Tibial nerve (tissue), 4 donors: ENCODE measurements at regions not wholly inside any gene's neighbourhood (a gene's known extent, or its start where the extent isn't known, plus 50 kb on each side); places are given as distances from the start of the nearest gene placed in this dataset.

Source experiments
- DNase-seq, 2 donors: peaks; one replicate each; pipeline ENCODE4 v3.0.0-alpha.2; 2019; ENCODE audit warnings: low spot score in 2 of 2
- H3K27ac ChIP-seq, 4 donors: fragments of 200-600 bp; sonication (generic) in 3 of 4; one replicate each; pipeline ENCODE4 v1.5.1; 2017 to 2019; ENCODE audit warnings: mild to moderate bottlenecking in 1 of 4
- H3K27me3 ChIP-seq, 2 donors: fragments of 200-600 bp; sonication (generic) in 1 of 2; one replicate each; pipeline versions ENCODE4 v1.5.1 to v1.6.0; 2017 to 2019
- H3K36me3 ChIP-seq, 3 donors: fragments of 200-600 bp; sonication (generic); one replicate each; pipeline ENCODE4 v1.5.1; 2018 to 2019
- H3K4me1 ChIP-seq, 4 donors: fragments of 200-600 bp; sonication (generic) in 3 of 4; one replicate each; pipeline ENCODE4 v1.5.1; 2017 to 2019
- H3K4me3 ChIP-seq, 4 donors: fragments of 200-600 bp; sonication (generic) in 3 of 4; one replicate each; pipeline ENCODE4 v1.5.1; 2017 to 2019; ENCODE audit warnings: mild to moderate bottlenecking in 1 of 4, moderate library complexity in 1 of 4
- H3K9me3 ChIP-seq, 4 donors: fragments of 200-600 bp; sonication (generic) in 3 of 4; one replicate each; pipeline ENCODE4 v1.5.1; 2017 to 2019
- CTCF ChIP-seq, 5 experiments: fragments of 200-600 bp in 3 of 5; fragments of 450-650 bp in 2 of 5; sonication (generic) in 3 of 5; IDR thresholded peaks; one replicate each; pipeline ENCODE4 v1.5.1; 2016 to 2019; ENCODE audit warnings: antibody characterized with exemption in 5 of 5, mild to moderate bottlenecking in 3 of 5, moderate library complexity in 2 of 5
- EP300 ChIP-seq, 2 donors: sonication (generic); formaldehyde crosslinking; IDR thresholded peaks; one replicate each; pipeline ENCODE4 v1.6.1; 2017; ENCODE audit warnings: antibody characterized with exemption in 2 of 2, mild to moderate bottlenecking in 1 of 2
- POLR2A ChIP-seq, 2 donors: fragments of 450-650 bp; IDR thresholded peaks; one replicate each; pipeline ENCODE4 v1.6.1; 2017; ENCODE audit warnings: antibody characterized with exemption in 2 of 2, mild to moderate bottlenecking in 2 of 2, moderate library complexity in 2 of 2
- WGBS, 2 donors: methylation state at CpG; one replicate each; pipeline ENCODE4 v1.1.5; 2018; 5-methylcytosine and 5-hydroxymethylcytosine counted together

DNA sequence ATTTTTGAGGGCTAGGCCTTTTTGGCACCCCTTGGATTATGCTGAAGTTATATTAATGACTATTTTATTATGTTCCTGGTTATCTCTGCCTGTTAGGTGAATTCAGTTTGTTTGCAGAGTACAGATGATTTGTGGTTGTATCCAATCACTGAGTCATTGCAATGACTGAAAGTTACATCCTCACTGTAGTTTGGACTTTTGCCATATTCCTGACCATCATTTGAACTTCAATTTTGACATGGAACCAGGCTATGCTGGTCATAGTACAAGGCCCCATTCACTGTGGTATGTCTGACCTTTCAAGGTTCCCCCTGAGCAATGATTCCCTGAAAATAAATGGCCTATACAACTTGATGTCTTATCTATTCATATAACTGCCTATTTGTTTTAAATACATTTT is 621.0 kb downstream of the CCER1 start:
- Histone ChIP-seq H3K4me3 (no peak overlapping the region), H3K27me3 (no peaks in the 10 kb centered on the region), H3K9me3 (no peaks in the 10 kb centered on the region), H3K36me3 (no peaks in the 10 kb centered on the region), H3K4me1 (peaks cover 0 to 10% (median 0%) of the 10 kb centered on the region in 4 donors), H3K27ac (no peak overlapping the region)
- TF ChIP-seq POLR2A (IDR thresholded peaks at IDR 0.05) (no peak), EP300 (IDR thresholded peaks at IDR 0.05) (no peak), CTCF (IDR thresholded peaks at IDR 0.05) (no peak)
- DNase-seq, result no peak

- H3K36me3 ChIP-seq, result no peaks in the 10 kb centered on the region
- H3K27me3 ChIP-seq, result no peaks in the 10 kb centered on the region
- no peak for TF ChIP-seq EP300 (IDR thresholded peaks at IDR 0.05)
- no peak for TF ChIP-seq POLR2A (IDR thresholded peaks at IDR 0.05)
- TF ChIP-seq CTCF (IDR thresholded peaks at IDR 0.05), result no peak
- no peak overlapping the region for H3K27ac ChIP-seq
- peaks cover 0 to 10% (median 0%) of the 10 kb centered on the region in 4 donors for H3K4me1 ChIP-seq
- WGBS, 2 donors, result 60 to 65% methylated on average over 2 of the region's 2 CpGs
- H3K4me3 ChIP-seq, result no peak overlapping the region
- no peaks in the 10 kb centered on the region for H3K9me3 ChIP-seq
- no peak for DNase-seq
These were observed 621.6 kb downstream of the CCER1 start for GRCh38 chr12:90333424-90333823.

GRCh38 chr12:90331821-90332220 is 623.2 kb downstream of the CCER1 start:
- Histone ChIP-seq H3K27ac (no peak overlapping the region), H3K4me3 (no peak overlapping the region), H3K9me3 (no peaks in the 10 kb centered on the region), H3K36me3 (no peaks in the 10 kb centered on the region), H3K27me3 (no peaks in the 10 kb centered on the region), H3K4me1 (peaks cover 0 to 4% (median 0%) of the 10 kb centered on the region in 4 donors)
- TF ChIP-seq EP300 (IDR thresholded peaks at IDR 0.05) (no peak), CTCF (IDR thresholded peaks at IDR 0.05) (no peak), POLR2A (IDR thresholded peaks at IDR 0.05) (no peak)
- WGBS, 2 donors, result 85% methylated on average over 1 of the region's 1 CpG
- no peak for DNase-seq

GRCh38 chr12:90331262-90331661 is 622.6 kb upstream of the ATP2B1 start:
- H3K36me3 ChIP-seq, result no peaks in the 10 kb centered on the region
- no peaks in the 10 kb centered on the region for H3K27me3 ChIP-seq
- no peak for TF ChIP-seq EP300 (IDR thresholded peaks at IDR 0.05)
- no peak for TF ChIP-seq CTCF (IDR thresholded peaks at IDR 0.05)
- TF ChIP-seq POLR2A (IDR thresholded peaks at IDR 0.05), result no peak
- WGBS, 2 donors, result 75 to 81% methylated on average over 3 of the region's 3 CpGs
- no peak for DNase-seq
- no peaks in the 10 kb centered on the region for H3K9me3 ChIP-seq
- peaks cover 0 to 3% (median 0%) of the 10 kb centered on the region in 4 donors for H3K4me1 ChIP-seq
- H3K4me3 ChIP-seq, result no peak overlapping the region
- no peak overlapping the region for H3K27ac ChIP-seq

- no peak for DNase-seq
- H3K27me3 ChIP-seq, result no peaks in the 10 kb centered on the region
- WGBS, 2 donors, result 69 to 74% methylated on average over 5 of the region's 5 CpGs
- TF ChIP-seq POLR2A (IDR thresholded peaks at IDR 0.05), result no peak
- TF ChIP-seq CTCF (IDR thresholded peaks at IDR 0.05), result no peak
- TF ChIP-seq EP300 (IDR thresholded peaks at IDR 0.05), result no peak
- H3K27ac ChIP-seq, result peak overlapping the region in 1 of 4 donors; percentile 35
- no peaks in the 10 kb centered on the region for H3K9me3 ChIP-seq
- H3K36me3 ChIP-seq, result no peaks in the 10 kb centered on the region
- H3K4me1 ChIP-seq, result no peaks in the 10 kb centered on the region
- no peak overlapping the region for H3K4me3 ChIP-seq
These were observed 619.4 kb upstream of the ATP2B1 start for GRCh38 chr12:90327793-90328743.
